Mucosa of stomach (tissue), 1 donor: ENCODE measurements at regions not wholly inside any gene's neighbourhood (a gene's known extent, or its start where the extent isn't known, plus 50 kb on each side); places are given as distances from the start of the nearest gene placed in this dataset.
"Not testable (repeated sequence)": the region's sequence is repeated elsewhere in the genome, so short reads cannot be mapped to it uniquely, and the experiment has no call there.

Experiments
- H3K27me3 ChIP-seq: one replicate; pipeline ENCODE4 v1.7.0; 2013; ENCODE audit warnings: mild to moderate bottlenecking, low read length; ENCODE audit not compliant: control insufficient read depth, insufficient read depth
- H3K36me3 ChIP-seq: one replicate; pipeline ENCODE4 v1.7.0; 2013; ENCODE audit warnings: low read length; ENCODE audit not compliant: control insufficient read depth, insufficient read depth
- H3K4me1 ChIP-seq: one replicate; pipeline ENCODE4 v1.7.0; 2013; ENCODE audit warnings: mild to moderate bottlenecking, low read length; ENCODE audit not compliant: control insufficient read depth, insufficient read depth
- H3K4me3 ChIP-seq: one replicate; pipeline ENCODE4 v1.7.0; 2013; ENCODE audit warnings: low read length
- H3K9ac ChIP-seq: one replicate; pipeline ENCODE4 v1.7.0; 2013; ENCODE audit warnings: mild to moderate bottlenecking, low read length, moderate library complexity
- H3K9me3 ChIP-seq: one replicate; pipeline ENCODE4 v1.7.0; 2013; ENCODE audit warnings: mild to moderate bottlenecking, low read length, moderate library complexity; ENCODE audit not compliant: control insufficient read depth
- donor health status: Pancreatic carcinoma.

DNA sequence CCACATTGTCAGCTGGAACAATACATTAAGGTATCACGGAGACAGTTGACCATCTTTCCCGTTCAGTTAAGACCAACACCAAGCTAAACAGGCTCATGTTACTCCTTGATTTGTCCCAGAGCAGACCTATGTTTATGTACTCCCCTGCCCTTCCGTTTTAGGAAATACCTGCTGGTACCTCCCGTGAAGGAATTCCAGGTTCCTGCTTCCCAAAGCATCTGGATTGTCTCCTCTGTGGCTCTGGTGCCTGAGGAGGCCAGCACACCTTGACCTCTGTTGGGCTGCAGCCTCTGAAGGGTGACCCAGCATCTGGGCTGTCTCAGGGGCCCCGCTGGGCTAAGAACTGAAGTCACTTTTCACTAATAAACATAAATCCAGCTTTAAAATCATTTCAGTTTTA lies 647.8 kb upstream of the MARCKS start:
- H3K4me1 ChIP-seq = no peaks in the 10 kb centered on the region
- no peak overlapping the region for H3K4me3 ChIP-seq
- H3K9me3 ChIP-seq = no peaks in the 10 kb centered on the region
- H3K27me3 ChIP-seq = no peaks in the 10 kb centered on the region
- H3K36me3 ChIP-seq = no peaks in the 10 kb centered on the region
- H3K9ac ChIP-seq = no peak overlapping the region

DNA sequence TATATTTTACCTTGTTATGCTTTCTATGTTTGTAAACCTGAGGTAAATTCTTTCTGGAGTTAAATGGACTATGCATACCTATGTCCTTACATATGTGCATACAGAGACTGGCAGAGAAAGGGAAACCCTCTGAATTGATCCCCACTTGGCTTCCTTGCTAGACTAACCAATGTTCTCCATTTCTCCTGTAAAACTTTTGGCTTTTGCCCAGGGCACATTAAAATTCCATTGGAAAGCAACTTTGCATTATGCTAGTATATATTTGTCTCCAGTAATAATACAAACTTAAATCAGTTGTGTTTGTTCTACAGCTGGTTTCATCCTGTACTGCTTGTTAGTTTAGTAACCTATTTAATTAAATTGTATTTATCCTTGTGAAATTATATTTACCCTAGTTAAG lies 646.0 kb upstream of the MARCKS start:
- Histone ChIP-seq H3K9ac (no peak overlapping the region), H3K27me3 (no peaks in the 10 kb centered on the region), H3K4me1 (no peaks in the 10 kb centered on the region), H3K9me3 (no peaks in the 10 kb centered on the region), H3K4me3 (no peak overlapping the region), H3K36me3 (no peaks in the 10 kb centered on the region)

DNA sequence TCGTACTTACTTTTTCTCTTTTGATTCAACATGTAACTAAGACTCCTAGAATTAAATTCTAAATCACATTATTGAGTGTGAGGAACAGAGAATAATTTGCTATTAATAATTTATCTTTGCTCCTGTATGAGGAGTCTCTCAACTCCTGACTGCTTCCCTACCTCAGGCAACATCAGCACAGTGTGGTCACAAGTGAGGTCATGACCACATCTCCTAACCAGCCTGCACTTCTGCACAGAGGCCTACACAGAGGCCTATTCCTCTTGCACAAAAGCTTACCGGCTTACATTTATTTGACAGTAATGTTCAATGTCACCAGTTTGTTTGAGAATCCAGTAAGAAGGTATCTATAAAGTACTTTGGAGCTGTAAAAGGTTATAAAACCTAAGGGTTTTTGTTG lies 637.4 kb upstream of the MARCKS start:
- H3K27me3 ChIP-seq = no peaks in the 10 kb centered on the region
- H3K4me3 ChIP-seq = no peak overlapping the region
- no peaks in the 10 kb centered on the region for H3K9me3 ChIP-seq
- H3K4me1 ChIP-seq = no peaks in the 10 kb centered on the region
- no peaks in the 10 kb centered on the region for H3K36me3 ChIP-seq
- H3K9ac ChIP-seq = no peak overlapping the region

DNA sequence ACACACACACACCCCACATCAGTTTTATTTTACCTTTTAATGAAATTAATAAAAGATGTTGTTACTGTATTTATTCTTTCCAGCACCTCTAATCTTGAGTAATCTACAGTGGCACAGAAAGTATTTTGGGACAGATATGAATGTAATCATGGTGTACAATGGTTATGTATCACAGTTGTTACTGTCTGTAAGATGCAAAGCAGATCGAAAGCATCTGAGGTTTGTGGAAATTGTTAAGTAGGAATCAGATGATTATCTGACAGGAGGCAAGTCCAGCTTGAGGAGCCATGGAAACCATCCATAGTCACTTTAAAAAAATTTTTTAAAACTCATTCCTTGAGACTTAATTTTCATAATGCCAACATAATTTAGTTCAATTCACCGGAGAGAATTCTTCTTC lies 636.3 kb upstream of the MARCKS start:
- no peak overlapping the region for H3K9ac ChIP-seq
- no peaks in the 10 kb centered on the region for H3K9me3 ChIP-seq
- H3K36me3 ChIP-seq = no peaks in the 10 kb centered on the region
- H3K27me3 ChIP-seq = no peaks in the 10 kb centered on the region
- H3K4me1 ChIP-seq = no peaks in the 10 kb centered on the region
- no peak overlapping the region for H3K4me3 ChIP-seq

DNA sequence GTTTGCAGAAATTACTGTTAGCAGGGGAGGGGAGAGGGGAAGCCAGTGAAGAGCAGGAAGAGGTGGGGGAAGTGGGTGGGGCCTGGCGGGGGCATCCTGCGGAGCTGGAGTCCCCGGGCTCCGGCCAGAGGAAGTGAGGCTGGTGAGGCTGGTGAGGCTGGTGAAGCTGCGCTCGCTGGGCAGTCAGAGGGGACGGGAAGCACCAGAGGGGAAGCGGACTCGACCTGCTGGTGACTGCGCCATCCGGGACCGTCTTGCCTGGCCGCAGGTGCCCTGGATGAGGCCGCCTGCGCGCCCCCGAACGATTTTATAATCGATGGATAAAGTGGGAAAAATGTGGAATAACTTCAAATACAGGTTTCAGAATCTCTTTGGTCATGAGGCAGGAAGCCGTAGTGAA lies 635.3 kb upstream of the MARCKS start:
- Histone ChIP-seq H3K27me3 (no peaks in the 10 kb centered on the region), H3K4me3 (no peak overlapping the region), H3K9me3 (no peaks in the 10 kb centered on the region), H3K36me3 (no peaks in the 10 kb centered on the region), H3K9ac (no peak overlapping the region), H3K4me1 (no peaks in the 10 kb centered on the region)

DNA sequence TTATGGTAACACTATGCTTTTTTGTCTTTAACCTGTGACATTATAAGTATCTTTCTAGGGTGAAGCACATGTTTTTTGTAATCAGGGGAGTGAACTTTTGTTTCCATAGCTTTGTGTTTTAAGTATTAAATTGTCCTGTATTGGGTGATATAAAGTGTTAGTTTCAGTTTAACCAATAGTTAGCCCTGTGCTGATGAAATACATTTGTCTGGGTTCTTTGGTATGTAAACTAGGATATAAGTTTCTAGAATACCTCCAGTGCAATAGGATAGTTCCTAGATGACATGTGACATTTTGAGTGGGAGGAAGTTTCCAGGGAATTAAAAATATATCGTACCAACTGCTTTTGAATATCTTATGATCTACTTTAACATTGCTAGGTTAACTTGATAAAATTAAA lies 611.0 kb upstream of the MARCKS start:
- no peaks in the 10 kb centered on the region for H3K9me3 ChIP-seq
- H3K36me3 ChIP-seq = no peaks in the 10 kb centered on the region
- no peak overlapping the region for H3K4me3 ChIP-seq

DNA sequence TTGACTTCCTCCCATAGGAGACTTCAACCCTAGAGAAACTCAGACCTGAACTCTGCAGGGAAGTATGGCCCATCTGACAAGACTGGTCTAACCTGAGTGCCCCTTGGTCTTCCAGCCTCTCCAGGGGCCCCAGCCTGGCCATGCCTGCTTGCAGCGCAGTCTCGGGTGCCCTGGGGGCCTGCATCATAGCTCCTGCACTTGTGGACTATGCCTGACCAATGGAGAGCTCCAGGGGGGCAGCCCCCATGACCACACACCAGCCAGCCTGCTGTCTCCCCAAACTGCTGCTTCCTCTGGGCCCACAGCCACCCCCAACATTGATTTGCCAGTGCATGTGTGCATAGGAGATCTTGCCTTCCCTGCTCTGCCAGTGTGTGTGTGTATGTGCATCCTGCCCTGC lies 608.6 kb upstream of the MARCKS start:
- no peaks in the 10 kb centered on the region for H3K36me3 ChIP-seq
- H3K4me1 ChIP-seq = no peaks in the 10 kb centered on the region
- no peaks in the 10 kb centered on the region for H3K9me3 ChIP-seq
- H3K9ac ChIP-seq = no peak overlapping the region
- no peak overlapping the region for H3K4me3 ChIP-seq
- peaks cover 4% of the 10 kb centered on the region for H3K27me3 ChIP-seq

More for the DNA sequence above, 611.0 kb upstream of the MARCKS start:
- Histone ChIP-seq H3K4me1 (no peaks in the 10 kb centered on the region), H3K9ac (no peak overlapping the region), H3K27me3 (peaks cover 4% of the 10 kb centered on the region)

DNA sequence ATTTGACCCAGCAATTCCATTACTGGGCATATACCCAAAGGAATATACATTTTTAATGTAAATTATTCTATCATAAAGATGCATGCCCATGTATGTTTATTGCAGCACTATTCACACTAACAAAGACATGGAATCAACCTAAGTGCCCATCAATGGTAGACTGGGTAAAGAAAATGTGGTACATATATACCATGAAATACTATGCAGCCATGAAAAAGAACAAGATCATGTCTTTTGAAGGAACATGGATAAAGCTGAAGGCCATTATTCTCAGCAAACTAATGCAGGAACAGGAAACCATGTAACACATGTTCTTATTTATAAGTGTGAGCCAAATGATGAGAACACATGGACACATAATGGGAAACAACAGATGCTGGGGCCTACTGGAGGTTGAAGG lies 603.0 kb upstream of the MARCKS start:
- H3K9me3 ChIP-seq, H3K4me3 ChIP-seq, H3K9ac ChIP-seq, H3K36me3 ChIP-seq, H3K4me1 ChIP-seq, H3K27me3 ChIP-seq: not testable (repeated sequence)

DNA sequence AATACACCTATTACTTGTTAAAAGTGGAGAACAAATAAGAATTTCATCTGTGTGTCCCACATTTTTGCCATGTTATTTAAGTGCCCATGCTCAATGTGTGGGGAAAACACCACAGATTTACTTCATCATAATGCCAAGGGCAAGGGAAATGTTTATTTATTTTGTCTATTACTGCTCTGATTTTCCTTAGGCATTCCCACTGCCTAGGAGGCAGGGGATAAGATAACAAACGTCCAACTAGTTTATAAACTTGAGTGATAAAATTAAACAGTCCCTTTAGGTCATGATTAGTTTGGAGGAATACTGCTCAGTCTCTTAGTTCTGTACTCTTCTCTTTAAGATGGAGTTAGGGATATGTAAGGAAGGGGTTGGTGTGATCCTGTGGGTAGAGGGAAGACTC lies 598.4 kb upstream of the MARCKS start:
- H3K4me3 ChIP-seq = no peak overlapping the region
- H3K9ac ChIP-seq = no peak overlapping the region
- H3K9me3 ChIP-seq = no peaks in the 10 kb centered on the region
- H3K4me1 ChIP-seq = no peaks in the 10 kb centered on the region
- H3K27me3 ChIP-seq = no peaks in the 10 kb centered on the region
- H3K36me3 ChIP-seq = no peaks in the 10 kb centered on the region

DNA sequence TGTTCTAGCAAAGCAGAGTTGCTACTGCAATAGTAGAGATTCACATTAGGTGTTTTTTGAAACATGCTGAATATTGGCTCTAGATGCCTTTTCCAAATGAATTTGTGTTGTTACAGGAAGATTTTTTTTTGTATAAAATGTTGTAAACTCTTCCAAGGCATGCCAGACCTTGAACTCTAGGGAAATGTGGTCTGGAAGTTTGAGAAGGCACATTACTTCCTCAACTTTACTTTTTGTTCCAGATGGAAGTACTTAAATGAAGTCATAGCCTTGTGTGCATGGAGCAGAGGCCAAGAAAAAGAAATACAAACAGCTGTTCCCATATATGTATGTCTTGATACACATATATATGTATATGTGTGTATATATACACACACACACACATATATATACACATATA lies 585.7 kb upstream of the MARCKS start:
- Histone ChIP-seq H3K36me3 (no peaks in the 10 kb centered on the region), H3K9ac (no peak overlapping the region), H3K4me3 (no peak overlapping the region), H3K9me3 (no peaks in the 10 kb centered on the region), H3K27me3 (no peaks in the 10 kb centered on the region), H3K4me1 (no peaks in the 10 kb centered on the region)

DNA sequence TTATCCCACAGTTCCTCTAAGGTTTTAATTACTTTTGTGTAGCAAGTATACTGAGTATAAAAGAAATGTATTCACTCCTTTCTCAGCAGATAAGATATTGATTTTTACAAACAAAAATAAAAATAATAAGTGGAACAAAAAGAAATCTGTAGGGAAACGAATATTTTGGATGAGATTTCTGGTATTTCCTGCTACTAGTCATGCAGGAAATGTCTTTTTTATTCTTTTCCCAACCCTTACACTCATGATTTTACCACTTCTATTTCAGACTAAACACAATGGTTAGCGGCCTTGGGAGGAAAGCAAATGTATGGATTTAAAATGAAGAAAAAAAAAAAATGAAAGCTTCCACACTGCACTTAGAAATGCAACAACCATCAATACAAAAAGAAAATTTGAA lies 580.5 kb upstream of the MARCKS start:
- no peaks in the 10 kb centered on the region for H3K4me1 ChIP-seq
- no peaks in the 10 kb centered on the region for H3K27me3 ChIP-seq
- H3K4me3 ChIP-seq = no peak overlapping the region
- no peaks in the 10 kb centered on the region for H3K36me3 ChIP-seq
- no peaks in the 10 kb centered on the region for H3K9me3 ChIP-seq
- H3K9ac ChIP-seq = no peak overlapping the region

DNA sequence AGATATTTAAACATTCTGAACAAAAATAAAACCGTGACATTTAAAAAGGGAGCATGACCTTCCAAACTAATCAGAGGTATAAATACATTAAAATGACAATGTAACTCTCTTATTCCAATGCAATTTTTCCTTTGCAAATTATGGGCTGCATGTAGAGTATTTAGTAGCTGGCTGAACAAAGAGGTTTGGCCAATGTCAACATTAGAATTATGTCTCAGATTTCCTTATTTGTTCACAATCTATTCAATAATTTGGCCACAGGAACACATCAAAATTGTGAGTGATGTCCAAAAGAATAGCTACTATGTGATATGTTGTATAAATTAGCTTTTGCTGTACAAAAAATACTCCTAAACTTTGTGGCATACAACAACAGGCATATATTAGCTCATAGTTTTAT lies 580.0 kb upstream of the MARCKS start:
- Histone ChIP-seq H3K27me3 (no peaks in the 10 kb centered on the region), H3K9ac (no peak overlapping the region), H3K4me1 (no peaks in the 10 kb centered on the region), H3K36me3 (no peaks in the 10 kb centered on the region), H3K9me3 (no peaks in the 10 kb centered on the region), H3K4me3 (no peak overlapping the region)

DNA sequence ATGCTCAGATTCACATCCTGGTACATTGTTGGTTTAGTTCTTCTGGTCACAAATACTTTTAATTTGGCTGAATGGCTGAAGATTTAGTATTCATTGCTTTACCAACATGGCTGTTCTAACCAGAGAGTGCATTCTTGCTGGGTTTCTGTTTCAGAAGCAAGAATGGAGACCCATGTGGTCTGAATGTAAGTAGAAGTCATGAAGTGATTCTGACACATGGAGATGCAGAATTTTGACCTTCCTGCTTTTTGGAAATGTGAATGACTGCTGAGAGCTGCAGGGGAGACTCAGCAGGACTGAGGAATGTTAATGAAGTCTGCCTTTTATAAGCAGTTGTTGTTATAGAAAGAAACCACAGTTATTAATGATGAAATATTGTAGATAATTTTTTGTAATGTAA lies 576.1 kb upstream of the MARCKS start:
- no peak overlapping the region for H3K9ac ChIP-seq
- H3K36me3 ChIP-seq = no peaks in the 10 kb centered on the region
- H3K27me3 ChIP-seq = no peaks in the 10 kb centered on the region
- no peaks in the 10 kb centered on the region for H3K4me1 ChIP-seq
- no peaks in the 10 kb centered on the region for H3K9me3 ChIP-seq
- no peak overlapping the region for H3K4me3 ChIP-seq
